HepG2 (cell line): ENCODE measurements at regions not wholly inside any gene's neighbourhood (a gene's known extent, or its start where the extent isn't known, plus 50 kb on each side); places are given as distances from the start of the nearest gene placed in this dataset.

Experiments used
- BCL3 ChIP-seq: sonication (generic); formaldehyde crosslinking; IDR thresholded peaks from 2 replicates; pipeline ENCODE4 v1.5.1; 2020; ENCODE audit warnings: mild to moderate bottlenecking, missing genetic modification reagents, moderate library complexity
- CSRNP2 ChIP-seq: sonication (generic); formaldehyde crosslinking; conservative IDR thresholded peaks from 2 replicates; pipeline ENCODE4 v1.8.0; 2022; ENCODE audit warnings: low read depth, missing genetic modification reagents
- DNMT1 ChIP-seq: sonication (generic); formaldehyde crosslinking; IDR thresholded peaks from 2 replicates; pipeline ENCODE4 v1.5.1; 2020; ENCODE audit warnings: mild to moderate bottlenecking, missing genetic modification reagents
- FOXC1 ChIP-seq: sonication (generic); formaldehyde crosslinking; IDR thresholded peaks from 2 replicates; pipeline ENCODE4 v1.8.0; 2022; ENCODE audit warnings: mild to moderate bottlenecking, missing genetic modification reagents, borderline replicate concordance
- GATA4 ChIP-seq: sonication (generic); IDR thresholded peaks from 2 replicates; pipeline ENCODE4 v1.6.1; 2016; ENCODE audit warnings: antibody characterized with exemption, low read depth, borderline replicate concordance
- KMT2A ChIP-seq: sonication (generic); formaldehyde crosslinking; IDR thresholded peaks from 2 replicates; pipeline ENCODE4 v1.4.0; 2020; ENCODE audit warnings: missing genetic modification reagents
- STAT5B ChIP-seq: sonication (generic); formaldehyde crosslinking; IDR thresholded peaks from 2 replicates; pipeline ENCODE4 v1.4.0; 2020; ENCODE audit warnings: missing genetic modification reagents
- ZMYM3 ChIP-seq: sonication (generic); formaldehyde crosslinking; IDR thresholded peaks from 2 replicates; pipeline ENCODE4 v1.5.1; 2020; ENCODE audit warnings: mild to moderate bottlenecking, missing genetic modification reagents
- ZNF224 ChIP-seq: sonication (generic); formaldehyde crosslinking; IDR thresholded peaks from 2 replicates; pipeline ENCODE4 v1.5.0; 2020; ENCODE audit warnings: mild to moderate bottlenecking, missing genetic modification reagents
- ZNF260 ChIP-seq: sonication (generic); formaldehyde crosslinking; IDR thresholded peaks from 2 replicates; pipeline ENCODE4 v1.4.0; 2020; ENCODE audit warnings: missing genetic modification reagents, low read depth, mild to moderate bottlenecking, borderline replicate concordance
- ZNF616 ChIP-seq: sonication (generic); formaldehyde crosslinking; IDR thresholded peaks from 2 replicates; pipeline ENCODE4 v1.5.0; 2020; ENCODE audit warnings: low read depth, mild to moderate bottlenecking, missing genetic modification reagents
- ZNF629 ChIP-seq: sonication (generic); formaldehyde crosslinking; conservative IDR thresholded peaks from 2 replicates; pipeline ENCODE4 v1.5.0; 2020; ENCODE audit warnings: missing genetic modification reagents
- ZNF674 ChIP-seq: sonication (generic); formaldehyde crosslinking; IDR thresholded peaks from 2 replicates; pipeline ENCODE4 v1.5.0; 2020; ENCODE audit warnings: low read depth, mild to moderate bottlenecking, missing genetic modification reagents
- ZNF776 ChIP-seq: sonication (generic); formaldehyde crosslinking; IDR thresholded peaks from 2 replicates; pipeline ENCODE4 v1.4.0; 2020; ENCODE audit warnings: mild to moderate bottlenecking, missing genetic modification reagents
- TF ChIP-seq, protein P1 (sequence below): sonication (generic); formaldehyde crosslinking; IDR thresholded peaks from 2 replicates; pipeline ENCODE4 v1.4.0; 2020; ENCODE audit warnings: mild to moderate bottlenecking, low read depth, missing genetic modification reagents
- TF ChIP-seq, protein P2 (sequence below): sonication (generic); formaldehyde crosslinking; IDR thresholded peaks from 2 replicates; pipeline ENCODE4 v1.5.0; 2020; ENCODE audit warnings: missing genetic modification reagents
- TF ChIP-seq, protein P3 (sequence below): sonication (generic); formaldehyde crosslinking; IDR thresholded peaks from 2 replicates; pipeline ENCODE4 v1.5.1; 2020; ENCODE audit warnings: missing genetic modification reagents, mild to moderate bottlenecking, borderline replicate concordance
- TF ChIP-seq, protein P4 (sequence below): sonication (generic); formaldehyde crosslinking; conservative IDR thresholded peaks from 2 replicates; pipeline ENCODE4 v1.8.1; 2023; ENCODE audit warnings: missing genetic modification reagents

- TF ChIP-seq, protein P1, sequence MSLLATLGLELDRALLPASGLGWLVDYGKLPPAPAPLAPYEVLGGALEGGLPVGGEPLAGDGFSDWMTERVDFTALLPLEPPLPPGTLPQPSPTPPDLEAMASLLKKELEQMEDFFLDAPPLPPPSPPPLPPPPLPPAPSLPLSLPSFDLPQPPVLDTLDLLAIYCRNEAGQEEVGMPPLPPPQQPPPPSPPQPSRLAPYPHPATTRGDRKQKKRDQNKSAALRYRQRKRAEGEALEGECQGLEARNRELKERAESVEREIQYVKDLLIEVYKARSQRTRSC = no peak
- TF ChIP-seq ZMYM3 (peak; percentile 64; the same call in 1 of the 2 replicates), ZNF674 (CRISPR knock-in tag) (no peak), FOXC1 (CRISPR knock-in tag) (0 out of 2 replicates have a peak, but pooled peaks have one; percentile 45), DNMT1 (CRISPR knock-in tag) (no peak), STAT5B (CRISPR knock-in tag) (no peak), ZNF776 (CRISPR knock-in tag) (no peak), ZNF224 (CRISPR knock-in tag) (no peak), GATA4 (no peak), ZNF260 (CRISPR knock-in tag) (no peak), ZNF629 (CRISPR knock-in tag) (no peak), CSRNP2 (no peak), ZNF616 (CRISPR knock-in tag) (no peak), KMT2A (no peak), BCL3 (no peak)
- TF ChIP-seq, protein P2, sequence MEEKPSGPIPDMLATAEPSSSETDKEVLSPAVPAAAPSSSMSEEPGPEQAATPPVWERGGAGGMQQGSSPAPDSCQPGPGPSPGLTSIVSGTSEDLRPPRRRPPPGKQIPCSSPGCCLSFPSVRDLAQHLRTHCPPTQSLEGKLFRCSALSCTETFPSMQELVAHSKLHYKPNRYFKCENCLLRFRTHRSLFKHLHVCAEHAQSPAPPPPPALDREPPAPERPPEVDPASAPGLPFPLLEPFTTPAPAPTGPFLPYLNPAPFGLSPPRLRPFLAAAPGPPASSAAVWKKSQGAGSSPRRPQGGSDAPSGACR (CRISPR knock-in tag) = 0 out of 2 replicates have a peak, but pooled peaks have one; percentile 47
- TF ChIP-seq, protein P3, sequence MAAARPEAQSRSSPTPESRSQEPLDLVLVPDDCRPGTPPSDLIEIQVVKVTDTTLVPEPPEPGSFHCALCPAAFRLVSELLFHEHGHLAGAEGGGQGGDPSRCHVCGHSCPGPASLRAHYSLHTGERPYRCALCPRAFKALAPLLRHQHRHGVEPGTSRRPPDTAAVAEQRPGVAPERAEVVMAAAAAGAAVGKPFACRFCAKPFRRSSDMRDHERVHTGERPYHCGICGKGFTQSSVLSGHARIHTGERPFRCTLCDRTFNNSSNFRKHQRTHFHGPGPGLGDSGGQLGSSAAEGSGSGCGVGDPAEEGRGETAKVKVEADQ (CRISPR knock-in tag) = no peak
- TF ChIP-seq, protein P4, sequence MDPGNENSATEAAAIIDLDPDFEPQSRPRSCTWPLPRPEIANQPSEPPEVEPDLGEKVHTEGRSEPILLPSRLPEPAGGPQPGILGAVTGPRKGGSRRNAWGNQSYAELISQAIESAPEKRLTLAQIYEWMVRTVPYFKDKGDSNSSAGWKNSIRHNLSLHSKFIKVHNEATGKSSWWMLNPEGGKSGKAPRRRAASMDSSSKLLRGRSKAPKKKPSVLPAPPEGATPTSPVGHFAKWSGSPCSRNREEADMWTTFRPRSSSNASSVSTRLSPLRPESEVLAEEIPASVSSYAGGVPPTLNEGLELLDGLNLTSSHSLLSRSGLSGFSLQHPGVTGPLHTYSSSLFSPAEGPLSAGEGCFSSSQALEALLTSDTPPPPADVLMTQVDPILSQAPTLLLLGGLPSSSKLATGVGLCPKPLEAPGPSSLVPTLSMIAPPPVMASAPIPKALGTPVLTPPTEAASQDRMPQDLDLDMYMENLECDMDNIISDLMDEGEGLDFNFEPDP (CRISPR knock-in tag) = 0 out of 2 replicates have a peak, but pooled peaks have one; percentile 84
Measured at GRCh38 chr2:234733093-234733489, 218.7 kb upstream of the SH3BP4 start (continued).
